ENCODE measurements at regions not wholly inside any gene's neighbourhood (a gene's known extent, or its start where the extent isn't known, plus 50 kb on each side); places are given as distances from the start of the nearest gene placed in this dataset.
A peak's percentile ranks its signal among the peaks of the same experiment; 100 is the strongest.

DNA sequence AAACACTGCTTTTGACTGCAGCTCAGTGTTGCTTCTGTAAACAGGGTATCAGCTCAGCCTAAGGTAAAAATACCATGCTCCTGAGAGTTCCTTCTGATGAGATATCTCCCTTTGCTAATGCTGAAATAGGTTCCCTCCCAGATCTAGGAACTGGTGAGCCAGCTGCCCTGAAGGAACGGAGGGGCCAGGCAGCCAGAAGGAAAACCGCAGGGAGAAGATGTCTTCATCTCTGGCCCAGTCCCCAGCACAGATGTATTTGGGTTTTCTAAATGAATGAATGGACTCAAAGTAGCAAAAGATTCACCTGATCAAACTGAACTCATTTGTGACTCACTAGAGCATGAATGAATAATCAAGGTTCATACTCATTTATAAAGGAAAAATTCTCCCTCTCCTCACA, 247.8 kb downstream of the MSRB3 start:
- no peak overlapping the region for H3K4me3 ChIP-seq (replicated peaks in 1 of 2; ENCODE audit: low read depth in 2 of 2, low read length in 2 of 2)
- TF ChIP-seq, protein P1, sequence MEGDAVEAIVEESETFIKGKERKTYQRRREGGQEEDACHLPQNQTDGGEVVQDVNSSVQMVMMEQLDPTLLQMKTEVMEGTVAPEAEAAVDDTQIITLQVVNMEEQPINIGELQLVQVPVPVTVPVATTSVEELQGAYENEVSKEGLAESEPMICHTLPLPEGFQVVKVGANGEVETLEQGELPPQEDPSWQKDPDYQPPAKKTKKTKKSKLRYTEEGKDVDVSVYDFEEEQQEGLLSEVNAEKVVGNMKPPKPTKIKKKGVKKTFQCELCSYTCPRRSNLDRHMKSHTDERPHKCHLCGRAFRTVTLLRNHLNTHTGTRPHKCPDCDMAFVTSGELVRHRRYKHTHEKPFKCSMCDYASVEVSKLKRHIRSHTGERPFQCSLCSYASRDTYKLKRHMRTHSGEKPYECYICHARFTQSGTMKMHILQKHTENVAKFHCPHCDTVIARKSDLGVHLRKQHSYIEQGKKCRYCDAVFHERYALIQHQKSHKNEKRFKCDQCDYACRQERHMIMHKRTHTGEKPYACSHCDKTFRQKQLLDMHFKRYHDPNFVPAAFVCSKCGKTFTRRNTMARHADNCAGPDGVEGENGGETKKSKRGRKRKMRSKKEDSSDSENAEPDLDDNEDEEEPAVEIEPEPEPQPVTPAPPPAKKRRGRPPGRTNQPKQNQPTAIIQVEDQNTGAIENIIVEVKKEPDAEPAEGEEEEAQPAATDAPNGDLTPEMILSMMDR (IDR thresholded peaks at IDR 0.05; ENCODE audit: low read depth, low read length) = no peak
- peak in 1 of 2 donors; percentile 60 for DNase-seq (ENCODE audit: low read depth in 2 of 2)

DNA sequence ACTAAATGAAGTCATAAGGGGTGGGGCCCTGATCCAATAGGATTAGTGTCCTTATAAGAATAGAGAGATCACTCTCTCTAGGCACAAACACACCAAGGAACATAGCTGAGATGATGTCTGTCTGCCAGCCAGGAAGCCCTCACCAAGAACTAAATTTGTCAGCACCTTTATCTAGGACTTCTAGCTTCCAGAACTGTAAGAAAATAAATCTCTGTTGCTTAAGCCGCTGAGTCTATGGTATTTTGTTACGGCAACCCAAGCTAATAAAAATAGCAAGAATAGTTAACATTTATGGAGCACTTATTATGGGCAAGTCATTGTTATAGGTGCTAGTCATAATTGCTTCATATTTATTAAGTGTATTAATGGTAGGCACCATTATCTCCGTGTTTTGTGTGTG, 249.6 kb downstream of the MSRB3 start:
- no peak overlapping the region for H3K4me3 ChIP-seq (replicated peaks in 1 of 2; ENCODE audit: low read depth in 2 of 2, low read length in 2 of 2)
- no peak for DNase-seq (ENCODE audit: low read depth in 2 of 2)
- TF ChIP-seq, protein P1 (IDR thresholded peaks at IDR 0.05; ENCODE audit: low read depth, low read length) = no peak

DNA sequence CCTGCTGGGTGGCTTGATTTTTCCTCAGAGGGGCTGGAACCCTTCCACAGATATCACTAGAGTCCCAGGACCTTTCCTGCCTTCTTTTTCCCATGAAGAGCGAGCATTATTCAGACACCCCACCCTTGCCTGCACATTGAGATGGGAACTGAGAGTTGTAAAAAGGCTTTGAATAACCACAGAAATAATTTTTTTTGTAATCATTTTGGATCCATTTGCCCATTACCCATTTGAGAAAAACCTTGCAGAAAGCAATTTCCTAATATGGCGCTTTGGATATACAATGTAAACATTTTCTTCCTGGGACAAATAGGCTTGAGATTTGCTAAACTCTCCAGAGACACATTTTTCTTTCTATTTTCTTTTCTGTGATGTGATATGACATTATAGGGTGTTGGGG, 250.6 kb downstream of the MSRB3 start:
- TF ChIP-seq, protein P1 (IDR thresholded peaks at IDR 0.05; ENCODE audit: low read depth, low read length) = no peak
- H3K4me3 ChIP-seq (replicated peaks in 1 of 2; ENCODE audit: low read depth in 2 of 2, low read length in 2 of 2) = no peak overlapping the region
- DNase-seq (ENCODE audit: low read depth in 2 of 2) = no peak

DNA sequence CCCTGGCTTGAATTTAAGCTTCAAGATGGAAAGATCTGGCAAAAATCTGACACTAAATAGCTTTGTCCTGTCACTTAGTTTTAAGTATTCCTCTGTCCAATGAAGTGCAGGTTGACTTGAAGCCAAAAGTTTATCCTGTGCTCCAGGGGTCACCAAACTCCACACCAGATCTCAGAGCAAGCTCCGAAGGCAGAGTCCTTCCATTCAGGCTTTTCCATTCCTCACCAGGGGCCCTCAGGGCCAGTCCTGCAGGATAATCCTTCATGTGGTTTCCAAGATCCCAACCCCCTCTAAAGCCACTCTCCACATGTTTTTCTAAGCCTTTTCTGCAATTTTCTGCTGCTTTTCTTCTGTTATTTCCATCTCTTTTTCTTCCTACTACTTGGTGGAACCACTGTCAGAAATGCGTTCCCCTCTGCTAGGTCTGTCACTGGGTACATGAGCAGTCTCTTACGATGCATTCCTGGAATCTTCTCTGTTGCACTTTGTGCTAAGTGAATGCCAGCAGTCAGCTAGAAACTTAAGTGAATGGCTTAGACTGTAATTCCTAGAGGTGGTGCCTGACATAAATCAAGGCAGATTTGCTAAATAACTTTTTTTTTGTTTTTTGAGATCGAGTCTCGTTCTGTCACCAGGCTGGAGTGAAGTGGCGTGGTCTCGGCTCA, 251.4 kb downstream of the MSRB3 start:
- DNase-seq (ENCODE audit: low read depth in 2 of 2) = no peak
- TF ChIP-seq, protein P1 (IDR thresholded peaks at IDR 0.05; ENCODE audit: low read depth, low read length) = no peak
- no peak overlapping the region for H3K4me3 ChIP-seq (replicated peaks in 1 of 2; ENCODE audit: low read depth in 2 of 2, low read length in 2 of 2)

DNA sequence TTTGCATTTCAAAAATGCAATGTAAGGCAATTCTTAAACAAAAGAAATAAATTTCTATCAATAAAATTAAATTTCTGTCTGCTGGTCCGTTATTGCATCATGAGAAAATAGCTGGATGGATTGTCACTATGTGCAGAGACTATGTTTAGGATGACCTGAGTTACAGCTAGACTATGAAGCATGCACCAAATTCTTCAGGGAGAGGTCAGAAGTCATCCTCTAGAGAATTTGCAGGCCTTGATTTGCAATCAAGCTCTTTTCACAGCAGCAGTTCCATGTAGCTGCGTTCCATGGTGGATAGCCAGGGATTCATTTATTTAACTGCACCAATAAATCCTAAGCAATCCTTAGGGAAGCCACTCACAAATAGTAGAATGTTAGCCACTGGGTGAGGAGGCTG, 253.7 kb downstream of the MSRB3 start:
- no peak overlapping the region for H3K4me3 ChIP-seq (replicated peaks in 1 of 2; ENCODE audit: low read depth in 2 of 2, low read length in 2 of 2)
- DNase-seq (ENCODE audit: low read depth in 2 of 2) = peak; percentile 36 to 93
- TF ChIP-seq, protein P1 (IDR thresholded peaks at IDR 0.05; ENCODE audit: low read depth, low read length) = no peak

DNA sequence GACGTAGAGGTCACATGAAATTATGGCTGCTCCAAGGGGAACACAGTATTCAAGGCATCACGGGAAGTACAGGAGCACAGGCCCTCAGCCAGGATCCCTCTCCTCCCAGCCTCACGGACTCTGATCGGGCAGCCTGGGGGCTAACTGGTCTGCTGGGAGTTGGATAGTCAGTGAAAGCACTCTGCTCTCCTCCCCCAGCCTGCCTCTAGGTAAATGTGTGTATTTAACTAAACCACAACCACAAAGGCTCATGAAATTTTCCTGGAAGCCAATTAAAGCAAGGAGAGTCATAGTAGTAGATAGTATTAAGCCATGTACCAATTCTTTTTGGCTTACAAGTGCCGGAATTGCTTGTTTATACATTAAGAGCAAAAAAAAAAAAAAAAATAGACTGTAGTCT, 254.3 kb downstream of the MSRB3 start:
- TF ChIP-seq, protein P1 (IDR thresholded peaks at IDR 0.05; ENCODE audit: low read depth, low read length) = no peak
- no peak overlapping the region for H3K4me3 ChIP-seq (replicated peaks in 1 of 2; ENCODE audit: low read depth in 2 of 2, low read length in 2 of 2)

More for the DNA sequence above, 254.3 kb downstream of the MSRB3 start:
- peak in 1 of 2 donors; percentile 93 for DNase-seq (ENCODE audit: low read depth in 2 of 2)
